Effector memory CD8-positive, alpha-beta T cell (primary cell): ENCODE measurements at regions not wholly inside any gene's neighbourhood (a gene's known extent, or its start where the extent isn't known, plus 50 kb on each side); places are given as distances from the start of the nearest gene placed in this dataset.

Experiments used
- ATAC-seq: fragments of 150-1000 bp; cut with Tn5 transposase; replicated peaks from 2 replicates; pipeline ENCODE4 v1.10.0; 2021; ENCODE audit warnings: mild to moderate bottlenecking, moderate library complexity
- DNase-seq, 3 experiments: peaks; one replicate each; pipeline ENCODE4 v3.0.0; 2021
- H3K27ac Mint-ChIP-seq, 2 donors: one replicate each; pipeline ENCODE4 v1.8.0; 2022; ENCODE audit warnings: mild to moderate bottlenecking in 2 of 2, mixed read lengths in 2 of 2, moderate library complexity in 2 of 2
- H3K27me3 Mint-ChIP-seq, 2 donors: one replicate each; pipeline ENCODE4 v1.8.0; 2022; ENCODE audit warnings: mixed read lengths in 2 of 2
- H3K36me3 Mint-ChIP-seq: one replicate; pipeline ENCODE4 v1.8.0; 2022; ENCODE audit warnings: mild to moderate bottlenecking, moderate library complexity, mixed read lengths; ENCODE audit not compliant: insufficient read depth
- H3K4me1 Mint-ChIP-seq, 2 donors: one replicate each; pipeline ENCODE4 v1.8.0; 2022; ENCODE audit warnings: low read depth in 2 of 2, mixed read lengths in 2 of 2
- H3K4me3 Mint-ChIP-seq, 2 donors: one replicate each; pipeline ENCODE4 v1.8.0; 2022; ENCODE audit warnings: mild to moderate bottlenecking in 2 of 2, mixed read lengths in 2 of 2, moderate library complexity in 2 of 2
- H3K9me3 Mint-ChIP-seq, 2 donors: one replicate each; pipeline ENCODE4 v1.8.0; 2022; ENCODE audit warnings: mixed read lengths in 2 of 2

DNA sequence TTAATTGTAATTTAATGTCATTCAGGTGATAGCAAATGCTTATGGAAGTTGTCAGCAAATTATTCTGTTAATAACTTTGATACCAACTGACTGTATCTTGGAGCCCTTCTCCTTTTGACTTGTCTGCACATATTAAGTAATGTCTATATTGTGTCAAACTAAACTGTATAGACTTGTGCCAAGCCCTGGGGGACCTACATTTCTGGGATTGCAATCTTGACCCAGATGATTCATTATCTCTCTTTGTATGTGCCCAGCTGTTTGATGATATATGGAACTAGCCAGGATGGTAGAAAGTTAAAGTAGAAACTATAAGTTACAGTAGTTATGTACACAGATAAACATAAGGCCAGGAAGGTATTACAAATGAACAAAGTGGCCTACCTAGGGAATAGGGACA is 402.8 kb upstream of the RARB start:
- Mint-ChIP-seq H3K27ac (no peak overlapping the region), H3K27me3 (no peaks in the 10 kb centered on the region), H3K4me1 (no peaks in the 10 kb centered on the region), H3K9me3 (peaks cover 0 to 7% of the 10 kb centered on the region in 2 donors), H3K4me3 (no peak overlapping the region), H3K36me3 (no peaks in the 10 kb centered on the region)
- DNase-seq (no peak), ATAC-seq (no peak)

DNA sequence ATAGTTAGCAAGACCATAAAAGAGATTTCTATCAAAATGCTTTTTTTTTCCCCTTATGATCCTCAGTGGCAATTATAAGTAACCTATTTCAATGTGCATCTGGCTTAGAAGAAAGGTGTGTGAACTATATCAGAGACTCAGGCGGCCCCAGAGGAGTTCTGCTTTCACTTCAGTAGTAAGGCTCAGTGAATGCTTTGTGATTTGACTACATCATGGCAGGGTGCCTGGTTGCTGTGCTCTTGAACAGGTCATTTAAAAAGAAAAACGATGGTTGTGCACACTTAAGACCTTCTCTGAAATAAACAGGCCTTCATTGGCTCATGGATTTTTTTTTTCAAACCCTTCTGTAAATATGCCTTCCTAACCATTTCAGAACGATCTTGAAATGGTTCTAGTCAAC is 400.4 kb upstream of the RARB start:
- Mint-ChIP-seq H3K4me1 (no peaks in the 10 kb centered on the region), H3K4me3 (no peak overlapping the region), H3K9me3 (peaks cover 0 to 7% of the 10 kb centered on the region in 2 donors), H3K27me3 (no peaks in the 10 kb centered on the region), H3K27ac (no peak overlapping the region), H3K36me3 (no peaks in the 10 kb centered on the region)
- no peak for ATAC-seq
- no peak for DNase-seq

DNA sequence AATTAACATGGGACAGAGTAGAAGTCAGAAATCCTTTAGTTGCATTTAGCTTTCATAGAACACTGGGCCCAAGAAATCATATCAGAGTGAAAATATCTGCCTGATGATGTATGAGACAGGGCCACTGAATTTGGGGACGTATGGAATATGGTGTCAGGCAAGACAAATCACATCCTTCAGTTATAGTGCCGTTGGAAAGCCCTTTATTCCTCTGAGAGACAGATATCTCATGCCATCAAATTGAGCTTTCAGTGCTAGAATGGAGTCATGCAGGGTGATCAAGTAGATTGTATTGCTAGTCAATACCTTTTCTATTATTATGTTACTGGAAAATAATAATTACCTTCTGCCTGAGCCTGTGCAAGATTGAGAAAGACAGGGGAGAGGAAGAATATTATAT is 398.2 kb upstream of the RARB start:
- H3K4me3 Mint-ChIP-seq: no peak overlapping the region
- no peaks in the 10 kb centered on the region for H3K4me1 Mint-ChIP-seq
- no peak overlapping the region for H3K27ac Mint-ChIP-seq
- H3K9me3 Mint-ChIP-seq: peaks cover 0 to 7% of the 10 kb centered on the region in 2 donors
- DNase-seq: no peak
- H3K36me3 Mint-ChIP-seq: no peaks in the 10 kb centered on the region
- no peaks in the 10 kb centered on the region for H3K27me3 Mint-ChIP-seq
- ATAC-seq: no peak

DNA sequence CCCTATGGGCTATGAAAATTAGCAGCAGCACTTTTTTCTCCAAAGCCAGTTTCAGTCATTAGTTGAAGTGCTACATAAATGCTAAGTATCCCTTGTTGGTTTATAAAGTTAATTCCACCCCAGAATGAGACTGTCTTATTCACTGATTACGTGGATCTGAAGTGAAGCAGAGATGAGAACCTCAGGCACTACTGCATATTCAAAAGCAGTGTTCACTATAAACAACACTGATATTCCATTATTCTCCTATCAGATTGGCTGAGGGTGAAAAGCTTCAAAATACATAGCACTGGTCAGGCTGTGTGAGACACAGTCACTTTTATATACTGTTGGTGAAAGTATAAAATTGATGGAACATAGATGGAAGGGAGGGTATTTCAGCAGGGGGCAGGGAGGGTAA is 395.7 kb upstream of the RARB start:
- Mint-ChIP-seq H3K4me3 (no peak overlapping the region), H3K36me3 (no peaks in the 10 kb centered on the region), H3K4me1 (no peaks in the 10 kb centered on the region), H3K9me3 (peaks cover 0 to 5% of the 10 kb centered on the region in 2 donors), H3K27me3 (no peaks in the 10 kb centered on the region), H3K27ac (no peak overlapping the region)
- DNase-seq: no peak
- no peak for ATAC-seq

DNA sequence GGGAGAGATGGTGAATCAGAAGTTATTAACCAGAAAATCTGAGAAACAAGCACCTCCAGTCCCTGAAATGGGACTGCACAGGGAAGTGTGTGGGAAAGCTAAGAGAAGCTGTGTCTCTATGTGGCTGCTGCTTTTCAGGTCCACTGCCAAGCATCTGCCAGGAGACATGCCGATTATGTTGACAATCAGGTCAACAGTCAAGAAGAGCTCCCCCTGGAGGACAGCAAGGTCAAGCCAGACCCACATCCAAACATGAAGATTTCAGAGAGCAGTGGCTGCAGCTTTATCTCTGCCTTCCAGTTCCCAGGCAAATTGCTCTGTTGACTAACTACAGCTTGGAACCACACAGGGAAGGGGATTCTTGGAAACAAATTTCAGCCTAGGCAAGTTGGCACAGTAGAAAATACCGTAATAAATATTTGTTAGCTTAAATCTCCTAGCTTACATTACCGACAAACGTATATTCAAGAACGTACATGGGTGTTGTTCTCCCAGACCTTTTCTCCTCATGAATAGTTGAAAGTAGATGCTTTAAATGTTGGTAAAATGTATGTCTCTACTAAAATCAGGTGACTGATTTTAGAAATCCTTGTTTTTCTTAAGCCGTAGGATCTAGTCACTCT is 394.5 kb upstream of the RARB start:
- H3K27ac Mint-ChIP-seq: no peak overlapping the region
- ATAC-seq: no peak
- H3K9me3 Mint-ChIP-seq: peaks cover 0 to 3% of the 10 kb centered on the region in 2 donors
- H3K36me3 Mint-ChIP-seq: no peaks in the 10 kb centered on the region
- H3K4me1 Mint-ChIP-seq: no peaks in the 10 kb centered on the region
- H3K4me3 Mint-ChIP-seq: no peak overlapping the region
- DNase-seq: no peak
- H3K27me3 Mint-ChIP-seq: no peaks in the 10 kb centered on the region

DNA sequence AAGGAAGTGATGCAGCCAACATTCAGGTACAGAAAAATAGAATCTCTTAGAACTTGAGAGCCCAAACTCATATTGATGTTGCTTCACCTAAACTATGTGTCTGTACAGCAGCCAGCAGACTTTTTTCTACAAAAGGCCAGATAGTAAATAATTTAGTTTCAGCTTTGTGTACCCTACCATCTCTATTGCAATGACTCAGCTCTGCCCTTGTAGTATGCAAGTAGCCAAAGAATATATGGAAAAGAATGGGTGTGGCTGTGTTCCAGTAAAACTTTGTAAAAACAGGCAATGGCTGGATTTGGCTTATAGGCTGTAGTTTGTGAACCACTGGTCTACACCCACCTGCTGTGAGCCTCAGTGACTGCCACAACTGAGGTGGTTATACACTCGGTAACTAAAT is 392.5 kb upstream of the RARB start:
- peaks cover 0 to 2% of the 10 kb centered on the region in 2 donors for H3K9me3 Mint-ChIP-seq
- H3K4me1 Mint-ChIP-seq: no peaks in the 10 kb centered on the region
- no peak overlapping the region for H3K4me3 Mint-ChIP-seq
- H3K27ac Mint-ChIP-seq: no peak overlapping the region
- ATAC-seq (no peak), DNase-seq (no peak)
- H3K27me3 Mint-ChIP-seq: no peaks in the 10 kb centered on the region
- H3K36me3 Mint-ChIP-seq: no peaks in the 10 kb centered on the region

DNA sequence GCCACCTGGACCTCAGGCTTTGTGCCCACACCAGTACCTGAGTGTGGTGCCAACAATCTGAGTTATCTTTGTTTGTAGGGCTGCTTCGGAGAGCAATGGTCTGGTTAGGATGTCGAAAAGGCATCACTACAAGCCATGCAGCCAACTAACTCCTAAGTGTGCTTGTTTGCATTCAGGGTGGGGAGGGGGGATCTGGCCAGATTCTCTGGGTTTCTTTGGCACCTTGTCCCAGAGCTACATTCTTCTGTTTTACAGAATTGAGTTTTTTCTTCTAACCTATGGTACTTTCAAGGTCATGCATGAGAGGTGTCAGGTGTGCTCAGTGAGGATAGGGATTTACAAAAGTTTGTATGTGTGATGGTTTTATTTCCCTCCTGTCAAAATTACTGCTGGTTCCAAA is 391.4 kb upstream of the RARB start:
- Mint-ChIP-seq H3K4me1 (no peaks in the 10 kb centered on the region), H3K36me3 (no peaks in the 10 kb centered on the region), H3K4me3 (no peak overlapping the region), H3K9me3 (peaks cover 0 to 2% of the 10 kb centered on the region in 2 donors), H3K27me3 (no peaks in the 10 kb centered on the region), H3K27ac (no peak overlapping the region)
- no peak for DNase-seq
- ATAC-seq: no peak

DNA sequence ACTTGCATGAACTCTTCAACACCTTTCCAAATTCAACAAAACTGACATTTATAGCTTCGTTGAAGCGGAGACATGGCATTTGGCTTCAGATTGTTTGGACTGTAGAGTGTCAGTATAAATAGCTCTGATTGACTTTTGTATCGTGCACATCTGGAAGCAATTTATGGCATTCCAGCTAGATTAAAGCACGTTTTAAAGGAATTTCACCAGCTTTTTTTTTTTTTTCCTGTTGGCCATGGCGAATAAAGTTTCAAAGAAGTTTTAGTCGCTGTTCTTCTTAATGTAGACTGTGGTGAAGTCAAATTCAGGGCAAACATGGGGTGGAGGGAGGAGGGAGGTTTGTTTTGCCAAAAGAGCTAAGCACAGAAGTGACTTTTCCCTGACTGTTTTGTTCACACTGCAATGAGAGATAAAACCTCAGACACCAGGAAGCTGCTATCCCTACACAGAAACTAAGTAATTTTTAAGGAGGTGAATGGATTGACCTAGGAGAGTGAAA is 391.0 kb upstream of the RARB start:
- no peaks in the 10 kb centered on the region for H3K36me3 Mint-ChIP-seq
- H3K9me3 Mint-ChIP-seq: peaks cover 0 to 2% of the 10 kb centered on the region in 2 donors
- H3K4me1 Mint-ChIP-seq: no peaks in the 10 kb centered on the region
- no peak overlapping the region for H3K27ac Mint-ChIP-seq
- H3K4me3 Mint-ChIP-seq: no peak overlapping the region
- H3K27me3 Mint-ChIP-seq: no peaks in the 10 kb centered on the region
- ATAC-seq: no peak
- DNase-seq: no peak

DNA sequence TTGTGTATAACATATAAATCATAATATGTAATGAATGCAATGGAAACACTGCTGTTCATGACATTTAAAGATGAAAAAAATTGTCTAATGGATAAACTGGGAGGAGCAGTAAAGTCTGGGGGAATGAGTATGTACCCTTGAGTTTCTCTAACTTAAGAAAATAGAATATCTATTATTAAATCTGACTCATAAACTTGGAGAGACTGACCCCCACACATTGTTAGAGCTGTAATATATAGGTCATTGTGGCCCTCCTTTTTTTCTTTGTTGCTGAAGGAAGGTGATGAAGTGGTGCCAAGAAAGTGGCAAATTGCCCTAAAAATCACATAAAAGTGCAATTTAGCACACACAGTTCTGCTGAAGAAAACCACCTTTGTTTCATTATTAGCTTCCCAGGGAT is 389.8 kb upstream of the RARB start:
- DNase-seq (no peak), ATAC-seq (no peak)
- Mint-ChIP-seq H3K27ac (no peak overlapping the region), H3K4me3 (no peak overlapping the region), H3K27me3 (no peaks in the 10 kb centered on the region), H3K4me1 (no peaks in the 10 kb centered on the region), H3K36me3 (no peaks in the 10 kb centered on the region), H3K9me3 (peaks cover 2 to 7% of the 10 kb centered on the region in 2 donors)

DNA sequence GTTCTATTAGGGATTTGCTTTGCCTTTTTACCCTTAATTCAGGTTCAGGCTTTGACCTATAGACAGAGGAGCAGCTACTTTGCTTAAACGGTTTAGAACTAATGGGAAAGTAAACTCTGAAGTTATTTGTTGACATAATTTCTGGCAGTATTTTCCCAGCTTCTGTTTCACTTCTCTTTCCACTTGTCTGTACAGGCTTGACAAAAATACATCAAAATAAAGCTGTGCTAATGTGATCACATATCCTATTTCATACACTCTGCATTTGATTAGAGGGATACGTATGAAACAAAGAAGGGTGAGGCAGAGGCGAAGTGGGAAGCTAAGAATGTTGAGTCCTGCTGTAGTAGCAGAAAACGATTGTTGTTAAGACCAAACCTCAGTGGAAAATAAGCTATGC is 389.1 kb upstream of the RARB start:
- H3K27me3 Mint-ChIP-seq: no peaks in the 10 kb centered on the region
- no peak for DNase-seq
- H3K36me3 Mint-ChIP-seq: no peaks in the 10 kb centered on the region
- ATAC-seq: no peak
- H3K27ac Mint-ChIP-seq: no peak overlapping the region
- no peaks in the 10 kb centered on the region for H3K4me1 Mint-ChIP-seq
- H3K4me3 Mint-ChIP-seq: no peak overlapping the region
- peaks cover 2 to 7% of the 10 kb centered on the region in 2 donors for H3K9me3 Mint-ChIP-seq

DNA sequence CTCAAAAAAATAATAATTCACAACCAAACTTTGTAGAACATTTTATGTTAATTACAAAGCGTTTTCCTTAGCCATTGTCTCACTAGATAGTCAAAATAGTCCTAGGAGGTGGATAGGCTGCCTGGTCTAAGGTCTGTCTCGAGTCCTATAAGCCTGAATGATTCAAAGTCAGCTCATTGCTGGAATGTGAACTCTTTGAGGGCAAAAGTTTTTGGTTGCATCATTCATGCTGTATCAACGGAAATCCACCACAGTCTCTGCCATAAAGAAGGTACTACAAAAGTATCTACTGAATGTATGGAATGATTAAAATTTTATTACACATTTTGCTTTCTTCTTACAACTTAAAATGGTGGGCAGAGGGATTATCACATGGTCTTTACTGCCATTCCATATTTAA is 387.3 kb upstream of the RARB start:
- Mint-ChIP-seq H3K27me3 (no peaks in the 10 kb centered on the region), H3K4me1 (no peaks in the 10 kb centered on the region), H3K27ac (no peak overlapping the region), H3K36me3 (no peaks in the 10 kb centered on the region), H3K4me3 (no peak overlapping the region), H3K9me3 (peaks cover 2 to 7% of the 10 kb centered on the region in 2 donors)
- DNase-seq (no peak), ATAC-seq (no peak)

DNA sequence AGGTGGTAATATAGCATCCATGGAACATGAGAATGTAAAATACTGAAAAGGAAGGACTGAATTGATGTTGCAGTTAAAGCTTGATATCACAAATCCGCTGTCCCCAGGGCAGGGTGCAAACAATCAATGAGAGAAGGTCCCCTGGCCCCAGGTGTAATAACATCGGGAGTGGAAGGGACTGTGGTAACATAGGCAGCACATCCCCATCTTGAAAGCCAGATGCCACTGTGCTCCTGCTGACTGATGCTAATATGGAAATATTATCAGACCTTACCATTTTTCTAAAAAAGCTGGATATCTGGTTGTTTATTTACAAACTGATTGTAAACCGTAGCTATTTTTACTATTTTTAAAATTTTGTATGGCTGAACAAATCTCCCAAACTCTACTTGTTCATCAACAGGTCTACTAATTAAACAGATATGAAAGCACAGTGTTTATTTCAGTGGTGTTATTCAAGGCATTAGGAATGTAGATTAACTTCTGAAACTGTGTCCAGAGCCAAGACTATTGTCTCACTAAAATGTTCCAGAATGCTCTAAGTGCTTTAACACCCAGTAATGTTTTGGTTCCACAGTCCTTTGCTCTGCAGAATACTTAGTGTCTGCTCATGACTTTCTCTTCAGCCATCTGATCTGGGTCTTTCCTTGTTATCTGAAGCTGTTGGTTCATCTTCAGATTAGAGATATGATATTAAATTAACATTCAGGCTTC is 386.0 kb upstream of the RARB start:
- no peaks in the 10 kb centered on the region for H3K4me1 Mint-ChIP-seq
- ATAC-seq (no peak), DNase-seq (no peak)

DNA sequence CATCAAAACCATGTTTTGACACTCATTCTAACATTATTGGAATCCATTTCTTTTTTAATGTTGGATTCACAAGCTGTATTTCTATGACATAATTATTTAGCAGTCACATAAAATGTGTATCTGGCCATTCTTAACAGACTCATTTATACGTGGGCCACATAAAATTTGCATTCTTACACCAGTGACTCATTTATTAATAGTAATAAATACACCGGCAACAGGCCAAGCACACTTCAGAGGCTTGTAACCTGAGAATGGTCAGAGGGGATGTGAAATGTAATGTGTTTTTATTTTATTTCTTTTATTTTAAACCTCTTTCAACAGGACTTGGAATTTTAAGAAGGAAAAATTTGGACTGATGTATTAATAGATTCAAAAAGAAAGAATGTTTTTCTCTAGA is 384.9 kb upstream of the RARB start:
- Mint-ChIP-seq H3K4me3 (no peak overlapping the region), H3K27ac (no peak overlapping the region), H3K9me3 (peaks cover 0 to 7% of the 10 kb centered on the region in 2 donors), H3K4me1 (no peaks in the 10 kb centered on the region), H3K27me3 (no peaks in the 10 kb centered on the region), H3K36me3 (no peaks in the 10 kb centered on the region)
- ATAC-seq (no peak), DNase-seq (no peak)

More for the DNA sequence above, 386.0 kb upstream of the RARB start:
- no peak overlapping the region for H3K27ac Mint-ChIP-seq
- peaks cover 0 to 7% of the 10 kb centered on the region in 2 donors for H3K9me3 Mint-ChIP-seq
- no peaks in the 10 kb centered on the region for H3K36me3 Mint-ChIP-seq
- H3K4me3 Mint-ChIP-seq: no peak overlapping the region
- no peaks in the 10 kb centered on the region for H3K27me3 Mint-ChIP-seq

DNA sequence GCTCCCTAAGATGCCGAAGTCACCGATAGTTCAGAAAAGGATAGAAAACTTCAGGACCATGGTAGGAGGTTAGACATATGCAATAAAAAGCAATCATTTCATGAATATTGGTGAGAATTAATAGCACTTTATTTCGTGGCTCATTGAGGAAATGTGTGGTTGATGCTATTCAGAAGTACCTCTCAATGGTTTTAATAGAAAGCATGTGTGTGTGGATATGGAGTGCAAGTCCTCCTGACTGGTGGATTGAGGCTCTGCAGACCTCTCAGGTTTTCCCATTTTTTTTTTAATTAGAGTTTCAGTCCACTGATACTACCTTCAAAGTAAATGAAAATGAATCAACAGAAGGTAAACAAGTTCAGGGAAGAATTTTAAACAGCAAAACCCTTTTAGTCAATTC is 384.3 kb upstream of the RARB start:
- no peaks in the 10 kb centered on the region for H3K4me1 Mint-ChIP-seq
- ATAC-seq: no peak
- peaks cover 0 to 7% of the 10 kb centered on the region in 2 donors for H3K9me3 Mint-ChIP-seq
- H3K4me3 Mint-ChIP-seq: no peak overlapping the region
- DNase-seq: no peak
- no peaks in the 10 kb centered on the region for H3K36me3 Mint-ChIP-seq
- no peaks in the 10 kb centered on the region for H3K27me3 Mint-ChIP-seq
- H3K27ac Mint-ChIP-seq: no peak overlapping the region
